ENCODE measurements at regions not wholly inside any gene's neighbourhood (a gene's known extent, or its start where the extent isn't known, plus 50 kb on each side); places are given as distances from the start of the nearest gene placed in this dataset.

DNA sequence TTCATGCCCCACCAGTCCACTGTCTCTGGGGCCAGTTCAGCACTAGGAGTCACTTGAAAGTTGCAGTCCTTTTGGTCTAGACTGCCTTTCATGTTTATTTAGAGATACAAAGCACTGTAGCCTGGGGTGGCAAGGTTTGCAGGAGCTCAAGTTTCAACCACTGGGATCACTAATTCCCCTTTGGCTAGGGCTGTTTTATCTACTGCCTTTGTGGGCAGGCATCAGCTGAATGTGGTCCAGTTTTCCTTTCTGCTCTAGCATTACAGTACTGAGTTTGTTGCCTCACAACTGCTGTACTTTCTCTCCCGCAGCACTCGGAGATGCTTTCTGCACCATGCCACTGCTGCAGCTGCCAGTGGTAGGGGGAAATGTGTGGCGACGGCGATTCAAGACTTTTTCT is 222.3 kb upstream of the HDX start:
- Histone ChIP-seq H3K4me1 (ENCODE audit: control insufficient read depth in 1 of 2, insufficient read depth in 2 of 2, low read depth in 1 of 2, low read length in 1 of 2) (no peaks in the 10 kb centered on the region), H3K4me2 (no peak overlapping the region), H3K4me3 (ENCODE audit: low read depth in 2 of 2, low read length in 1 of 2) (no peak overlapping the region), H3K36me3 (replicated peaks in 1 of 2; ENCODE audit: control insufficient read depth in 1 of 2, insufficient read depth in 2 of 2, low read length in 1 of 2) (no peaks in the 10 kb centered on the region), H4K20me1 (ENCODE audit: insufficient read depth) (no peaks in the 10 kb centered on the region), H3K79me2 (ENCODE audit: insufficient read depth) (no peaks in the 10 kb centered on the region), H2AFZ (ENCODE audit: low read depth) (no peak overlapping the region), H3K27me3 (ENCODE audit: insufficient read depth) (no peaks in the 10 kb centered on the region), H3F3A (replicated peaks; ENCODE audit: insufficient read depth) (no peaks in the 10 kb centered on the region), H3K9me3 (no peaks in the 10 kb centered on the region), H3K27ac (ENCODE audit: low read depth in 2 of 2, low read length in 1 of 2) (no peak overlapping the region), H3K9me2 (no peaks in the 10 kb centered on the region), H3K9ac (no peak overlapping the region)
- no peak for DNase-seq
- CTCF ChIA-PET = no interaction called here
- TF ChIP-seq USF2 (IDR thresholded peaks at IDR 0.05; ENCODE audit: borderline replicate concordance, low read depth, low read length) (no peak), IRF3 (IDR thresholded peaks at IDR 0.05; ENCODE audit: low read depth, low read length) (no peak), FOSL2 (IDR thresholded peaks at IDR 0.05; ENCODE audit: borderline replicate concordance, low read depth) (no peak), PBX3 (IDR thresholded peaks at IDR 0.05) (no peak), SMC3 (IDR thresholded peaks at IDR 0.05; ENCODE audit: low read depth, low read length) (no peak), RXRA (IDR thresholded peaks at IDR 0.05; ENCODE audit: borderline replicate concordance, low read depth) (no peak), GABPA (IDR thresholded peaks at IDR 0.05; ENCODE audit: low read depth) (no peak), RCOR1 (IDR thresholded peaks at IDR 0.05; ENCODE audit: low read length) (no peak), RAD21 (IDR thresholded peaks at IDR 0.05; ENCODE audit: low read length) (no peak), EZH2phosphoT487 (IDR thresholded peaks at IDR 0.05; ENCODE audit: borderline replicate concordance, low read depth) (no peak), FOXJ3 (CRISPR knock-in tag; IDR thresholded peaks at IDR 0.05) (no peak), CHD2 (IDR thresholded peaks at IDR 0.05; ENCODE audit: low read length, partially characterized antibody) (no peak), GATA2 (CRISPR knock-in tag; IDR thresholded peaks at IDR 0.05) (no peak), POLR2AphosphoS5 (IDR thresholded peaks at IDR 0.05; ENCODE audit: low read depth, low read length) (no peak), YY1 (IDR thresholded peaks at IDR 0.05; ENCODE audit: low read depth) (no peak), TEAD4 (IDR thresholded peaks at IDR 0.05; ENCODE audit: borderline replicate concordance, insufficient read depth) (no peak)
- TF ChIP-seq, protein P1, sequence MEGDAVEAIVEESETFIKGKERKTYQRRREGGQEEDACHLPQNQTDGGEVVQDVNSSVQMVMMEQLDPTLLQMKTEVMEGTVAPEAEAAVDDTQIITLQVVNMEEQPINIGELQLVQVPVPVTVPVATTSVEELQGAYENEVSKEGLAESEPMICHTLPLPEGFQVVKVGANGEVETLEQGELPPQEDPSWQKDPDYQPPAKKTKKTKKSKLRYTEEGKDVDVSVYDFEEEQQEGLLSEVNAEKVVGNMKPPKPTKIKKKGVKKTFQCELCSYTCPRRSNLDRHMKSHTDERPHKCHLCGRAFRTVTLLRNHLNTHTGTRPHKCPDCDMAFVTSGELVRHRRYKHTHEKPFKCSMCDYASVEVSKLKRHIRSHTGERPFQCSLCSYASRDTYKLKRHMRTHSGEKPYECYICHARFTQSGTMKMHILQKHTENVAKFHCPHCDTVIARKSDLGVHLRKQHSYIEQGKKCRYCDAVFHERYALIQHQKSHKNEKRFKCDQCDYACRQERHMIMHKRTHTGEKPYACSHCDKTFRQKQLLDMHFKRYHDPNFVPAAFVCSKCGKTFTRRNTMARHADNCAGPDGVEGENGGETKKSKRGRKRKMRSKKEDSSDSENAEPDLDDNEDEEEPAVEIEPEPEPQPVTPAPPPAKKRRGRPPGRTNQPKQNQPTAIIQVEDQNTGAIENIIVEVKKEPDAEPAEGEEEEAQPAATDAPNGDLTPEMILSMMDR (IDR thresholded peaks at IDR 0.05) = no peak
- TF ChIP-seq, protein P2, sequence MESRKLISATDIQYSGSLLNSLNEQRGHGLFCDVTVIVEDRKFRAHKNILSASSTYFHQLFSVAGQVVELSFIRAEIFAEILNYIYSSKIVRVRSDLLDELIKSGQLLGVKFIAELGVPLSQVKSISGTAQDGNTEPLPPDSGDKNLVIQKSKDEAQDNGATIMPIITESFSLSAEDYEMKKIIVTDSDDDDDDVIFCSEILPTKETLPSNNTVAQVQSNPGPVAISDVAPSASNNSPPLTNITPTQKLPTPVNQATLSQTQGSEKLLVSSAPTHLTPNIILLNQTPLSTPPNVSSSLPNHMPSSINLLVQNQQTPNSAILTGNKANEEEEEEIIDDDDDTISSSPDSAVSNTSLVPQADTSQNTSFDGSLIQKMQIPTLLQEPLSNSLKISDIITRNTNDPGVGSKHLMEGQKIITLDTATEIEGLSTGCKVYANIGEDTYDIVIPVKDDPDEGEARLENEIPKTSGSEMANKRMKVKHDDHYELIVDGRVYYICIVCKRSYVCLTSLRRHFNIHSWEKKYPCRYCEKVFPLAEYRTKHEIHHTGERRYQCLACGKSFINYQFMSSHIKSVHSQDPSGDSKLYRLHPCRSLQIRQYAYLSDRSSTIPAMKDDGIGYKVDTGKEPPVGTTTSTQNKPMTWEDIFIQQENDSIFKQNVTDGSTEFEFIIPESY (IDR thresholded peaks at IDR 0.05; ENCODE audit: borderline replicate concordance, low read depth) = no peak
- WGBS (ENCODE audit: low lambda C conversion rate) = 44% methylated on average over 5 of the region's 5 CpGs
- POLR2A ChIA-PET = no interaction called here
